SK-N-SH (cell line): ENCODE measurements at regions not wholly inside any gene's neighbourhood (a gene's known extent, or its start where the extent isn't known, plus 50 kb on each side); places are given as distances from the start of the nearest gene placed in this dataset.

Experiments used
- CHD2 ChIP-seq: fragments of 150-350 bp; IDR thresholded peaks from 2 replicates; pipeline ENCODE4 v1.6.1; 2018; ENCODE audit warnings: low read length; ENCODE audit not compliant: partially characterized antibody
- EP300 ChIP-seq, 2 experiments: IDR thresholded peaks; 2 replicates each; pipeline versions ENCODE4 v1.4.0 to v1.6.1; 2012; ENCODE audit warnings: borderline replicate concordance in 1 of 2, low read depth in 1 of 2, low read length in 1 of 2
- EZH2phosphoT487 ChIP-seq: fragments of 200-600 bp; sonication (generic); IDR thresholded peaks from 2 replicates; pipeline ENCODE4 v1.6.1; 2017; ENCODE audit warnings: low read depth, mixed run types, mild to moderate bottlenecking, antibody characterized with exemption, moderate library complexity, borderline replicate concordance
- GABPA ChIP-seq: IDR thresholded peaks from 2 replicates; pipeline ENCODE4 v1.4.0; 2012; ENCODE audit warnings: low read depth, mild to moderate bottlenecking
- JUND ChIP-seq: IDR thresholded peaks from 2 replicates; pipeline ENCODE4 v1.4.0; 2012
- POLR2AphosphoS5 ChIP-seq: IDR thresholded peaks from 2 replicates; pipeline ENCODE4 v1.6.1; 2012; ENCODE audit warnings: low read depth, low read length
- RFX5 ChIP-seq: IDR thresholded peaks from 2 replicates; pipeline ENCODE4 v1.6.1; 2012; ENCODE audit warnings: mild to moderate bottlenecking, improper control_type of control experiment, low read length
- SIN3A ChIP-seq: IDR thresholded peaks from 2 replicates; pipeline ENCODE4 v1.6.1; 2012; ENCODE audit warnings: low read depth, mild to moderate bottlenecking, low read length, moderate library complexity, borderline replicate concordance
- TAF1 ChIP-seq: IDR thresholded peaks from 2 replicates; pipeline ENCODE4 v1.6.1; 2012; ENCODE audit warnings: low read depth, mild to moderate bottlenecking, low read length, moderate library complexity, borderline replicate concordance
- TF ChIP-seq, protein P1 (sequence below): IDR thresholded peaks from 2 replicates; pipeline ENCODE4 v1.4.0; 2012; ENCODE audit warnings: low read depth
- TF ChIP-seq, protein P2 (sequence below): fragments of 200-600 bp; sonication (generic); IDR thresholded peaks from 2 replicates; pipeline ENCODE4 v1.6.1; 2017; ENCODE audit warnings: antibody characterized with exemption, mild to moderate bottlenecking, moderate library complexity
- TF ChIP-seq, protein P3 (sequence below): fragments of 150-350 bp; IDR thresholded peaks from 2 replicates; pipeline ENCODE4 v1.6.1; 2017; ENCODE audit warnings: antibody characterized with exemption, low read length, low read depth, borderline replicate concordance
- TF ChIP-seq, protein P4 (sequence below): fragments of 150-350 bp; IDR thresholded peaks from 2 replicates; pipeline ENCODE4 v1.6.1; 2016; ENCODE audit warnings: mild to moderate bottlenecking, low read depth, low read length

DNA sequence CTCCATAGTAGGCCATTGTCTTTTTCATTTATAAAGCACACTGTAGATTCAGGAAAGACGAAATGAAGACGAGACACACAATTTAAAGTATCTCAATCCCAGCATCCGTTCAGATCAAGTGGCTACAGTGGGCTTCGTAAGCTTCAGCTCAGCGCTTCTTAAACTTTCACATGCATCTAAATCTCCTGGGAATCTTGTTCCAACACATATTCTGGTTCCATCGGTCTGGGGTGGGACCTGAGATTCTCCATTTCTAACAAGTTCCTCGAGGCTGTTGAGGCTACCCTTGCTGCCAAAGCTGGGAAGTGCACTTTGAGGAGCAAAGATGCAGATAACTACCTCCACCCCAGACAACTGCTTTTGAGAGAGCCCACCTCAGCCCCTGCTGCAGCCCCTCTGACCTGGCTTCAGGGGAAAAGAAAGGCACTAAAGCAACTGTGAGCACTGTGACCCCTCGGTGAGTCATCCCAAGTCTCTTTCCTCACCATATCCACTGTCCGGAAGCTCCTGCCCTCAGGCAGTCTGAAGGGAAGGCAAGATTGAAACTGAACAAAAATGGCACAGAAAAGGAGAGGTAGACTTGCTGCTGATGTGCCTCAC, 201.1 kb upstream of the FBXO11 start:
- TF ChIP-seq TAF1 (no peak), EP300 (IDR thresholded peaks at IDR 0.05; ENCODE audit: borderline replicate concordance in 1 of 2, low read depth in 1 of 2, low read length in 1 of 2) (no peak), RFX5 (no peak), CHD2 (no peak), GABPA (no peak), SIN3A (no peak), POLR2AphosphoS5 (no peak), JUND (no peak), EZH2phosphoT487 (no peak)
- TF ChIP-seq, protein P1, sequence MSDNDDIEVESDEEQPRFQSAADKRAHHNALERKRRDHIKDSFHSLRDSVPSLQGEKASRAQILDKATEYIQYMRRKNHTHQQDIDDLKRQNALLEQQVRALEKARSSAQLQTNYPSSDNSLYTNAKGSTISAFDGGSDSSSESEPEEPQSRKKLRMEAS = no peak
- TF ChIP-seq, protein P2, sequence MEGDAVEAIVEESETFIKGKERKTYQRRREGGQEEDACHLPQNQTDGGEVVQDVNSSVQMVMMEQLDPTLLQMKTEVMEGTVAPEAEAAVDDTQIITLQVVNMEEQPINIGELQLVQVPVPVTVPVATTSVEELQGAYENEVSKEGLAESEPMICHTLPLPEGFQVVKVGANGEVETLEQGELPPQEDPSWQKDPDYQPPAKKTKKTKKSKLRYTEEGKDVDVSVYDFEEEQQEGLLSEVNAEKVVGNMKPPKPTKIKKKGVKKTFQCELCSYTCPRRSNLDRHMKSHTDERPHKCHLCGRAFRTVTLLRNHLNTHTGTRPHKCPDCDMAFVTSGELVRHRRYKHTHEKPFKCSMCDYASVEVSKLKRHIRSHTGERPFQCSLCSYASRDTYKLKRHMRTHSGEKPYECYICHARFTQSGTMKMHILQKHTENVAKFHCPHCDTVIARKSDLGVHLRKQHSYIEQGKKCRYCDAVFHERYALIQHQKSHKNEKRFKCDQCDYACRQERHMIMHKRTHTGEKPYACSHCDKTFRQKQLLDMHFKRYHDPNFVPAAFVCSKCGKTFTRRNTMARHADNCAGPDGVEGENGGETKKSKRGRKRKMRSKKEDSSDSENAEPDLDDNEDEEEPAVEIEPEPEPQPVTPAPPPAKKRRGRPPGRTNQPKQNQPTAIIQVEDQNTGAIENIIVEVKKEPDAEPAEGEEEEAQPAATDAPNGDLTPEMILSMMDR = peak; percentile 22; the same call in 1 of the 2 replicates
- TF ChIP-seq, protein P3, sequence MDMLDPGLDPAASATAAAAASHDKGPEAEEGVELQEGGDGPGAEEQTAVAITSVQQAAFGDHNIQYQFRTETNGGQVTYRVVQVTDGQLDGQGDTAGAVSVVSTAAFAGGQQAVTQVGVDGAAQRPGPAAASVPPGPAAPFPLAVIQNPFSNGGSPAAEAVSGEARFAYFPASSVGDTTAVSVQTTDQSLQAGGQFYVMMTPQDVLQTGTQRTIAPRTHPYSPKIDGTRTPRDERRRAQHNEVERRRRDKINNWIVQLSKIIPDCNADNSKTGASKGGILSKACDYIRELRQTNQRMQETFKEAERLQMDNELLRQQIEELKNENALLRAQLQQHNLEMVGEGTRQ = no peak
- TF ChIP-seq, protein P4, sequence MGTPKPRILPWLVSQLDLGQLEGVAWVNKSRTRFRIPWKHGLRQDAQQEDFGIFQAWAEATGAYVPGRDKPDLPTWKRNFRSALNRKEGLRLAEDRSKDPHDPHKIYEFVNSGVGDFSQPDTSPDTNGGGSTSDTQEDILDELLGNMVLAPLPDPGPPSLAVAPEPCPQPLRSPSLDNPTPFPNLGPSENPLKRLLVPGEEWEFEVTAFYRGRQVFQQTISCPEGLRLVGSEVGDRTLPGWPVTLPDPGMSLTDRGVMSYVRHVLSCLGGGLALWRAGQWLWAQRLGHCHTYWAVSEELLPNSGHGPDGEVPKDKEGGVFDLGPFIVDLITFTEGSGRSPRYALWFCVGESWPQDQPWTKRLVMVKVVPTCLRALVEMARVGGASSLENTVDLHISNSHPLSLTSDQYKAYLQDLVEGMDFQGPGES = no peak
